ENCODE measurements at regions not wholly inside any gene's neighbourhood (a gene's known extent, or its start where the extent isn't known, plus 50 kb on each side); places are given as distances from the start of the nearest gene placed in this dataset.

GRCh38 chr6:166739976-166740318, 112.9 kb upstream of the RPS6KA2 start:
- no peak for TF ChIP-seq POLR2A (IDR thresholded peaks at IDR 0.05)
- no peak for TF ChIP-seq CTCF (IDR thresholded peaks at IDR 0.05 in 8 of 11, conservative IDR thresholded peaks at IDR 0.05 in 3 of 11)
- no peak for TF ChIP-seq POLR2AphosphoS5 (IDR thresholded peaks at IDR 0.05)

Measured in spleen (tissue), 7 donors.